H1 (cell line): ENCODE measurements at regions not wholly inside any gene's neighbourhood (a gene's known extent, or its start where the extent isn't known, plus 50 kb on each side); places are given as distances from the start of the nearest gene placed in this dataset.

Experiments used
- CBX8 ChIP-seq: fragments of 300-800, 300-1000 bp; sonication (generic); IDR thresholded peaks from 2 replicates; pipeline ENCODE4 v1.7.1; 2016; ENCODE audit warnings: low read depth, low read length, borderline replicate concordance
- CTCF ChIP-seq, 3 experiments: IDR thresholded peaks; 1 replicate in 2 of 3; 2 replicates in 1 of 3; pipeline versions ENCODE4 v1.5.1 to v1.6.1; 2011; ENCODE audit warnings: low read length in 3 of 3, mild to moderate bottlenecking in 3 of 3, inconsistent platforms in 2 of 3, low read depth in 1 of 3, moderate library complexity in 1 of 3; ENCODE audit not compliant: insufficient read depth in 1 of 3; ENCODE audit errors: control extremely low read depth in 1 of 3
- EZH2 ChIP-seq: fragments of 200-600 bp; sonication (generic); IDR thresholded peaks from 2 replicates; pipeline ENCODE4 v1.7.1; 2012; ENCODE audit warnings: low read depth, mild to moderate bottlenecking, moderate library complexity, low read length, inconsistent platforms; ENCODE audit not compliant: severe bottlenecking
- POLR2A ChIP-seq, 2 experiments: IDR thresholded peaks; 1 replicate in 1 of 2; 2 replicates in 1 of 2; pipeline ENCODE4 v1.6.1; 2011; ENCODE audit warnings: low read depth in 2 of 2, low read length in 2 of 2, mild to moderate bottlenecking in 2 of 2; ENCODE audit errors: control extremely low read depth in 1 of 2
- RXRA ChIP-seq: IDR thresholded peaks from 2 replicates; pipeline ENCODE4 v1.6.1; 2011; ENCODE audit warnings: low read depth, mild to moderate bottlenecking, low read length, moderate library complexity; ENCODE audit not compliant: insufficient read depth
- TBP ChIP-seq: IDR thresholded peaks from 2 replicates; pipeline ENCODE4 v1.6.1; 2011; ENCODE audit warnings: low read depth, low read length, improper control_type of control experiment

GRCh38 chr13:83765796-83766195 is 116.5 kb downstream of the SLITRK1 start:
- no peak for TF ChIP-seq RXRA
- TF ChIP-seq EZH2: no peak
- no peak for TF ChIP-seq POLR2A (IDR thresholded peaks at IDR 0.05; ENCODE audit: control extremely low read depth in 1 of 2, low read depth in 2 of 2, low read length in 2 of 2)
- TF ChIP-seq TBP: no peak
- TF ChIP-seq CBX8: no peak
- TF ChIP-seq CTCF (IDR thresholded peaks at IDR 0.05; ENCODE audit: control extremely low read depth in 1 of 3, insufficient read depth in 1 of 3, low read depth in 1 of 3, low read length in 3 of 3): no peak
